HEK293T (cell line): ENCODE measurements at regions not wholly inside any gene's neighbourhood (a gene's known extent, or its start where the extent isn't known, plus 50 kb on each side); places are given as distances from the start of the nearest gene placed in this dataset.

Experiments used
- CTCF ChIA-PET: fragments of 350-600 bp; formaldehyde crosslinking; extraction: SDS; loops from one replicate; lab custom pipeline; 2021; ENCODE audit warnings: antibody characterized with exemption, inconsistent platforms; lab: Yijun Ruan, JAX
- POLR2A ChIA-PET: fragments of 350-600 bp; formaldehyde crosslinking; extraction: SDS; loops from one replicate; lab custom pipeline; 2020; ENCODE audit warnings: antibody characterized with exemption, inconsistent platforms; lab: Yijun Ruan, JAX
- DNase-seq: peaks from one replicate; pipeline ENCODE4 v3.0.0; 2012; ENCODE audit warnings: mixed read lengths; ENCODE audit errors: extremely low spot score
- ARNT ChIP-seq: fragments of 450-650 bp; IDR thresholded peaks from 2 replicates; pipeline ENCODE4 v1.6.1; 2017; ENCODE audit warnings: mild to moderate bottlenecking
- BHLHE40 ChIP-seq: fragments of 450-650 bp; IDR thresholded peaks from 2 replicates; pipeline ENCODE4 v1.6.1; 2016; ENCODE audit warnings: mild to moderate bottlenecking, moderate library complexity, borderline replicate concordance
- CTBP1 ChIP-seq: fragments of 450-650 bp; IDR thresholded peaks from 2 replicates; pipeline ENCODE4 v1.6.1; 2016; ENCODE audit warnings: borderline replicate concordance
- ELF4 ChIP-seq: fragments of 450-650 bp; IDR thresholded peaks from 2 replicates; pipeline ENCODE4 v1.6.1; 2017; ENCODE audit warnings: antibody characterized with exemption
- FOXA1 ChIP-seq: fragments of 450-650 bp; IDR thresholded peaks from 2 replicates; pipeline ENCODE4 v1.6.1; 2016; ENCODE audit warnings: mild to moderate bottlenecking
- FOXK2 ChIP-seq: fragments of 450-650 bp; IDR thresholded peaks from 2 replicates; pipeline ENCODE4 v1.6.1; 2016; ENCODE audit warnings: mild to moderate bottlenecking
- FOXM1 ChIP-seq: fragments of 450-650 bp; IDR thresholded peaks from 2 replicates; pipeline ENCODE4 v1.6.1; 2017; ENCODE audit warnings: mild to moderate bottlenecking, borderline replicate concordance
- HDGF ChIP-seq: fragments of 450-650 bp; IDR thresholded peaks from 2 replicates; pipeline ENCODE4 v1.6.1; 2017; ENCODE audit warnings: antibody characterized with exemption, borderline replicate concordance
- L3MBTL2 ChIP-seq: fragments of 450-650 bp; conservative IDR thresholded peaks from 2 replicates; pipeline ENCODE4 v1.6.1; 2016; ENCODE audit warnings: mild to moderate bottlenecking
- LEF1 ChIP-seq: fragments of 450-650 bp; IDR thresholded peaks from 2 replicates; pipeline ENCODE4 v1.6.1; 2017; ENCODE audit warnings: mild to moderate bottlenecking, borderline replicate concordance
- NFRKB ChIP-seq: fragments of 450-650 bp; IDR thresholded peaks from 2 replicates; pipeline ENCODE4 v1.6.1; 2016; ENCODE audit warnings: mild to moderate bottlenecking, moderate library complexity
- PKNOX1 ChIP-seq: fragments of 450-650 bp; IDR thresholded peaks from 2 replicates; pipeline ENCODE4 v1.6.1; 2016
- SP1 ChIP-seq: fragments of 450-650 bp; IDR thresholded peaks from 2 replicates; pipeline ENCODE4 v1.6.1; 2017
- SUZ12 ChIP-seq: fragments of 450-650 bp; IDR thresholded peaks from 2 replicates; pipeline ENCODE4 v1.6.1; 2016; ENCODE audit warnings: mild to moderate bottlenecking
- TARDBP ChIP-seq: fragments of 450-650 bp; IDR thresholded peaks from 2 replicates; pipeline ENCODE4 v1.6.1; 2016
- ZNF384 ChIP-seq: fragments of 450-650 bp; IDR thresholded peaks from 2 replicates; pipeline ENCODE4 v1.6.1; 2016

GRCh38 chr12:93056971-93057535 lies 128.0 kb upstream of the EEA1 start:
- CTCF ChIA-PET: interaction anchor here (0.6 kb wide), 1 partner anchor 272 kb away, joined by 4 read pairs; no protein-coding TSS in a partner anchor
- no peak for TF ChIP-seq CTBP1
- TF ChIP-seq ARNT: no peak
- no peak for TF ChIP-seq BHLHE40
- TF ChIP-seq PKNOX1: no peak
- no peak for TF ChIP-seq ELF4
- TF ChIP-seq SUZ12: no peak
- no peak for TF ChIP-seq TARDBP
- TF ChIP-seq NFRKB: no peak
- TF ChIP-seq FOXM1: no peak
- no peak for TF ChIP-seq ZNF384
- TF ChIP-seq FOXA1: no peak
- no peak for DNase-seq
- POLR2A ChIA-PET: no interaction called here

- CTCF ChIA-PET: no interaction called here
- POLR2A ChIA-PET: no interaction called here
Measured at GRCh38 chr12:93058280-93058679, 129.2 kb upstream of the EEA1 start.

GRCh38 chr12:93059288-93059687 lies 130.2 kb upstream of the EEA1 start:
- no peak for TF ChIP-seq ELF4
- TF ChIP-seq SUZ12: no peak
- TF ChIP-seq HDGF: no peak
- no peak for TF ChIP-seq CTBP1
- no peak for TF ChIP-seq ZNF384
- TF ChIP-seq SP1: no peak
- no peak for TF ChIP-seq LEF1
- TF ChIP-seq NFRKB: no peak
- TF ChIP-seq ARNT: no peak
- no peak for TF ChIP-seq FOXM1
- no peak for TF ChIP-seq FOXK2
- TF ChIP-seq BHLHE40: no peak
- no peak for TF ChIP-seq PKNOX1
- no peak for TF ChIP-seq L3MBTL2
- TF ChIP-seq FOXA1: no peak
- no peak for TF ChIP-seq TARDBP
- no peak for DNase-seq
- ChIA-PET POLR2A (no interaction called here), CTCF (no interaction called here)

More at GRCh38 chr12:93058280-93058679, 129.2 kb upstream of the EEA1 start:
- TF ChIP-seq TARDBP: no peak
- TF ChIP-seq BHLHE40: no peak
- TF ChIP-seq SP1: no peak
- no peak for TF ChIP-seq LEF1
- DNase-seq: no peak

GRCh38 chr12:93059925-93060665 lies 131.0 kb upstream of the EEA1 start:
- ChIA-PET CTCF (no interaction called here), POLR2A (no interaction called here)
- TF ChIP-seq BHLHE40 (no peak), PKNOX1 (no peak), FOXK2 (no peak)
- no peak for DNase-seq

- TF ChIP-seq PKNOX1 (peak; percentile 30; the same call in 1 of the 2 replicates), BHLHE40 (no peak)
- CTCF ChIA-PET: no interaction called here
- POLR2A ChIA-PET: no interaction called here
- no peak for DNase-seq
Measured at GRCh38 chr12:93060666-93061472, 131.8 kb upstream of the EEA1 start.
